ENCODE measurements at regions not wholly inside any gene's neighbourhood (a gene's known extent, or its start where the extent isn't known, plus 50 kb on each side); places are given as distances from the start of the nearest gene placed in this dataset.
A peak's percentile ranks its signal among the peaks of the same experiment; 100 is the strongest.
"Not testable (repeated sequence)": the region's sequence is repeated elsewhere in the genome, so short reads cannot be mapped to it uniquely, and the experiment has no call there.

DNA sequence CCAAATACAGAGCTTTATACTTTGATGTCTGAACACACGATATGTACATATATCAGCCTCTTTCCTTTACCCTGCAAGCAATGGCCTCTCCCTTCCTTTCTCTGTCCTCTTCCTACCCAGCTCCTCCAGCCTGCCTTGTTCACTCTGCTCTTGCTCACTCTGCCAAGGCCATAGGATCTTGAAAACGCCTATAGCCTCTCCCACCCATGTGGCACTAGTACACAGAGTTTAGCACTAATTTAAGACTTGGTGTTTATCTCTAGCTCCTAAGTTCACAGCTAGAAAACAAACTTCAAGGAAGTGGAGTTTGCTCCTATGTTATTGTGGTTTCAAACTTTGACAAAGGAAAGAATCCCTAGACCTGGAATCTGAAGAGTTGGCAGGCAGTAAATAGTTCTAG is 225.0 kb upstream of the RUNX1 start:
- peak overlapping the region; percentile 26 for H3K27ac ChIP-seq
- no peak for DNase-seq (ENCODE audit: low read depth, low spot score)

DNA sequence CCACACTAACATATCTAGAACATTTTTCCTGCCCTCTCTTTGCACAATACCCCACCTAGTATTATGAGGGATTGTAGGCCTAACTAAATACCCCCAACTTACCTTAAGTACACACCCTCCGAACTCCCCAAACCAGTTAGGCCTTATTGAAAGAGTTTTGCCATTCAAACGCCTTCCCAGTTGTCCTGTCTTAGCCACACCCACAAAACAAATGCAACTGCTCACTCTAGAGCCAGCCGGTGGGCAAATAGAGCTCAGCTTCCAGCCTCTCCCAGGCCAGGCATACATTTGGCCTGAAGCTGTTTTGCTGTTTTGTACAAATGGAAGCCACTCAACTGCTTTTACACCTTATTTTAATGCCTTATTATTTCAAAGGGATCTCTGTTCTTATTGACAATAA is 224.2 kb upstream of the RUNX1 start:
- DNase-seq (ENCODE audit: low read depth, low spot score): no peak
- peak overlapping the region; percentile 26 for H3K27ac ChIP-seq

DNA sequence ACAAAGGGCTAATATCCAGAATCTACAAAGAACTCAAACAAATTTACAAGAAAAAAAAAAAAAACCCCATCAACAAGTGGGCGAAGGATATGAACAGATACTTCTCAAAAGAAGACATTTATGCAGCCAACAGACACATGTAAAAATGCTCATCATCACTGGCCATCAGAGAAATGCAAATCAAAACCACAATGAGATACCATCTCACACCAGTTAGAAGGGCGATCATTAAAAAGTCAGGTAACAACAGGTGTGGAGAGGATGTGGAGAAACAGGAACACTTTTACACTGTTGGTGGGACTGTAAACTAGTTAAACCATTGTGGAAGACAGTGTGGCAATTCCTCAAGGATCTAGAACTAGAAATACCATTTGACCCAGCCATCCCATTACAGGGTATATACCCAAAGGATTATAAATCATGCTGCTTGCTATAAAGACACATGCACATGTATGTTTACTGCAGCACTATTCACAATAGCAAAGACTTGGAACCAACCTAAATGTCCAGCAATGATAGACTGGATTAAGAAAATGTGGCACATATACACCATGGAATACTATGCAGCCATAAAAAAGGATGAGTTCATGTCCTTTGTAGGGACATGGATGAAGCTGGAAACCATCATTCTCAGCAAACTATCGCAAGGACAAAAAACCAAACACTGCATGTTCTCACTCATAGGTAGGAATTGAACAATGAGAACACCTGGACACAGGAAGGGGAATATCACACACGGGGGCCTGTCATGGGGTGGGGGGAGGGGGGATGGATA is 222.4 kb upstream of the RUNX1 start:
- H3K27ac ChIP-seq: not testable (repeated sequence)

DNA sequence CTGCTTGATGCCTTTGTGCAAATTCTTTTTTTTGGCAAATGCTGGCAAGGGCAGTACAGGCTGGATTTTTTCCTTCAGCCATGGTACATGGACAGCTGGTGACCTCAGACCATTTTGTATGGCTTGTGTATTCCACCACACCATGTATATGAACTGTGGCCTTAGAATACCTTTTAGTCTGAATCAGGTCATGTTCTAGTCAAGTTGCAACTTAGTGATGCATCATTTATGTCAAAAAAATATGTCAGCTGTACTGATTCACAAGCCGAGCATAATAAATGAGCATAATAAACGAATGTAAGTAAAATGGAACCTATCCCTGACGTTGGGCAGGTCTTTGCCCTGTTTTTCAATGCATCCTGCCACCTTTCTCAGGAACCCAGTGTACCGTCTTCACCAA is 219.7 kb upstream of the RUNX1 start:
- DNase-seq (ENCODE audit: low read depth, low spot score): no peak
- H3K27ac ChIP-seq: no peak overlapping the region

More for the DNA sequence above, 222.4 kb upstream of the RUNX1 start:
- not testable (repeated sequence) for DNase-seq (ENCODE audit: low read depth, low spot score)

DNA sequence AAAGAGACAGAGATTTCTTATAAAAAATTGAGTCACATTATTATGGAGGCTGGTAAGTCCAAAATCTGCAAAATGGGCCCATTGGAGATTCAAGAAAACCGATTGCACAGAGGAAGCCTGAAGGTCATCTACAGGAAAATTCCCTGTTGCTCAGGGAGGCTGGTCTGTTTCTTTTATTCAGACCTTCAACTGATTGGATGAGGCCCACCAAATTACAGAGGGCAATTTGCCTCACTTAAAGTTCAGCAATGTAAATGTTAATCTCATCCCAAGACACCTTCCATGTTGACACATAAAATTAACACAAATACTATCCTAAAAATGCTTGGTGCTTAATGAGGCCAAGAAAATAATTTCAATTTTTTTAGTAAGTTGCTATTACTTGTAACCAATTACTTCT is 219.2 kb upstream of the RUNX1 start:
- no peak overlapping the region for H3K27ac ChIP-seq
- no peak for DNase-seq (ENCODE audit: low read depth, low spot score)

DNA sequence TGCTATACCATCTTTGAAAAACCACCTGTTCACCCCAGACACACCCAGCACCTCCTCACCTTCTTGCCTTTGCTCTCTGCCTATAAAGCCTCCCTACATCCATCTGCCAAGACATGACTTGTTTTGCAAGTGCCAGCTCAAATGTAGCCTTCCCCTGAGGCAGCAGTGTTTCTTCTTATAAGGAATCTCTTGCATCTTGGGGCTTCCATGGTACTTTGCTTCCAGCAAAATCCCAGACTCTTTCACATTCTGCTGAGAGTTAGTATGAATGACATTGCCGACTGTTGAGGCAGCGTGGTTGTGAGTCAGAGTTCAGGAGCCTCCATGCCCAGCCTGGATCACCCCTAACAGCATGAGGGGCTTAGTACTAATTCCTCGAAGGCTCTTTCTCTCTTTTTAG is 217.4 kb upstream of the RUNX1 start:
- DNase-seq (ENCODE audit: low read depth, low spot score): peak; percentile 57
- H3K27ac ChIP-seq: peak overlapping the region; percentile 89

DNA sequence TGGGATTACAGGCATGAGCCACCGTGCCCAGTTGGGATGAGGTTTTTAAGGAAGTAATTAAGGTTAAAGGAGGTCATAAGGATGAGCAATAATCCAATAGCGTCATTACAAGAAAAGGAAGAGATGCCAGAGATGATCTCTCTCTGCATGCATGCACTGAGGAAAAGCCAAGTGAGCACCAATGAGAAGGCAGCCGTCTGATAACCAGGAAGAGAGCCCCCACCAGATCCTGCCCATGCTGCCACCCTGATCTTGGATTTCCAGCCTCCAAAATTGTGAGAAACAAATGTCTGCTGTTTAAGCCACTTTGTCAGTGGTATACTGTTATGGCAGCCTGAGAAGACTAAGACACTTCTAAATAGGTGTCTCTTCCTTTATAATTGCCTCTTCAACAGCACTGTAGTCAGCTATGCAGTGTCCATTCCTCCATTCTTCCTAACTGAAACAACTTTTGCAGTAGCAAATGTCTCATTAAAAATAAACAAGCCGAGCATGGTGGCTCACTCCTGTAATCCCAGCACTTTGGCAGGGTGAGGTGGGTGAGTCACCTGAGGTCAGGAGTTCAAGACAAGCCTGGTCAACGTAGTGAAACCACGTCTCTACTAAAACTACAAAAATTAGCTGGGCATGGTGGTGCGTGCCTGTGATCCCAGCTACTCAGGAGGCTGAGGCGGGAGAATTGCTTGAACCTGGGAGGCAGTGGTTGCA is 216.2 kb upstream of the RUNX1 start:
- H3K27ac ChIP-seq: peak overlapping the region; percentile 89
- DNase-seq (ENCODE audit: low read depth, low spot score): peak; percentile 82

DNA sequence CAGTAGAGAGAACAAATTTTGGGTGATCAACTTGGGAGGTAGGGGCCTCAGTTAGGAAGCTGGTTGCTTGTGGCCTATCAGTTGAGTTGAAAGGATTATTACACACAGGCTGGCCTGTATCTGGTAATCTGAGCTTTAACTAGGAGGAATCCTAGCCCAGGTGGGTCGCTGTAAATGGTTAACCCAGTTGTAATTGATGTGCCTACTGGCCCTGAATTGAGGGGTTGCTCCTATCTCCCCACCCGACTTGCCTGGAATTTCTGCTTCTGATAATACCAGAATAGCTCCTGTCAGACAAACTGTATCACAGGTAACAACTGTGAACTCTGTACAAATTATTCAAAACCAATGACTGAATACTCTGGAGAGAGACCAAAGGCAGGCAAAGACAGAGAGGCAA is 210.4 kb upstream of the RUNX1 start:
- DNase-seq (ENCODE audit: low read depth, low spot score): no peak
- H3K27ac ChIP-seq: no peak overlapping the region

DNA sequence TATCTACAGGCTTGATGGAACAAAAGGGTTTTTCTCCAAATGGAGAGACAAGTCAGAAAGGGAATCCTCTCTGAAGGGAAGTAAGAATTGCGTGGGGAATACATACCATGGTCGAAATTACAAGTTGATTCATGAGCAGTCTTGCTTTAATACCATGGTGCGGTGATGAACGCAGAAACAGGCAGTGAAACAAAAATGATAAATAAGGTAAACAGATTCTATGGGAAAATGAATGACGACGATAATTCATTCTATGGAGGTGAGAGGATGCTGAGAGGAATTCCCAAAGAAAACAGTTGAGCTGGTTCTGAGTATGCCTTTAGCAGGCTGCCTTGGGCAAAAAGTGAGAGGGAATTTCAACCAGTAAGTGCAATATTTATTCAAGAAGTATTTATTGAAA is 209.4 kb upstream of the RUNX1 start:
- peak overlapping the region; percentile 94 for H3K27ac ChIP-seq

DNA sequence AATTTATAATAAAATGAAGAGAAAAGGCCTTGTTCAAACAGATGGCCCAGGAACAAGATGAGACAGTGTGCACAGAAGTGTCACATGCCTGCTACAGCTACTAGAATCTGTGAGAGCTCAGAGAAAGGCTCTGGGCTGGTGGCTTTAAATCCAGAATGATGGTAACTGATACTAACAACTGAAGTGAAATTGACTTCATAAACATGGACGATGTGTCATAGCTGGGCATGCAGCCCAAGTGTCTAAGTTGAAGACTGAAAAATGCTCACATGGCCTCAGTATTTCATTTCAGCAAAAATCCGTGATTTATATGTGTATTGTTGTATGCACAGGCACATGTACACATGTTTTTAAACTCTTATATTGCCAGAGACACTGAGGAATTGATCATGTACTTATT is 208.3 kb upstream of the RUNX1 start:
- H3K27ac ChIP-seq: peak overlapping the region; percentile 94
- peak; percentile 93 for DNase-seq (ENCODE audit: low read depth, low spot score)

More for the DNA sequence above, 209.4 kb upstream of the RUNX1 start:
- DNase-seq (ENCODE audit: low read depth, low spot score): no peak

DNA sequence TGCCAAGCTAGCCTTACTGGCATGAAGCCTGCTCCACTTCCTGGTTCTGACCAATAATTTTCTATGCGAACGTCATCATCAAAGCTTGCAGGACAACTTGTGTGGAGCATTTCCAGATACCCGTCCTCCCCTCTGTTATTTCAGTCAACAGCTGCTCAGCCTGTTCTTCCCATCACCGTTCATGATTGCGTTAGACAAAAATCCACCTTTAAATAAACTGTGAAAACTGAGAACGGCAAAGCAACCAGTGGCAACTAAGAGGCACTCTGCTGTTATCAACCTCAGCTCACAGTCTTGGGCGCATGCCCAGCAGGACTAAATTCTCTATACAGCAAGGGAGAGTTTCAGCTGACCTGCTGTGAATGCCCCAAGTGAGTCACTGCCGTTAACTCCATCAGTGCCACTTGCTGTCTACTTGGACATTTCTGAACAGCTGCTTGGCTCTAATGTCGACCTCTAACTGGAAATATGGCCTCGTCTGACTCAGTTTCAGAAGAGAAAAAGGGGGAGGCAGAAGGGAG is 207.4 kb upstream of the RUNX1 start:
- peak; percentile 94 for DNase-seq (ENCODE audit: low read depth, low spot score)
- H3K27ac ChIP-seq: peak overlapping the region; percentile 94

DNA sequence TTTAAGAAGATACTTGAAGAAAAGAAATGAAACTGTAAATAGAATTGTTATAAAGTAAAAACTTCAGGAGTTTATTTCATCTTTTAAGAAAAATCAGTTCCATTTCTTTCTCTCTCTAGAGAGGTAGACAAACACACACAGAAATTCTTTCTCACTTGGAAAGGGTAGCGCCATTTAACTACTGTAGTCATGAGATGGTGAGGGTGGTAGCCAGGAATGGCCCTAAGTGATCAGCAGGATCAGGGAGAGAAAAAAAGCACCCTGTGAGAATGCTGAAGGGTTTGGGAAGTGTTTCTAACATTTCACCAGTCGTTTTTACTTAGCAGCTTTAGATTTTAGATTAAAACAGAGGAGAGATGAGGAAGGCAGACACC is 205.7 kb upstream of the RUNX1 start:
- DNase-seq (ENCODE audit: low read depth, low spot score): no peak
- H3K27ac ChIP-seq: peak overlapping the region; percentile 94

DNA sequence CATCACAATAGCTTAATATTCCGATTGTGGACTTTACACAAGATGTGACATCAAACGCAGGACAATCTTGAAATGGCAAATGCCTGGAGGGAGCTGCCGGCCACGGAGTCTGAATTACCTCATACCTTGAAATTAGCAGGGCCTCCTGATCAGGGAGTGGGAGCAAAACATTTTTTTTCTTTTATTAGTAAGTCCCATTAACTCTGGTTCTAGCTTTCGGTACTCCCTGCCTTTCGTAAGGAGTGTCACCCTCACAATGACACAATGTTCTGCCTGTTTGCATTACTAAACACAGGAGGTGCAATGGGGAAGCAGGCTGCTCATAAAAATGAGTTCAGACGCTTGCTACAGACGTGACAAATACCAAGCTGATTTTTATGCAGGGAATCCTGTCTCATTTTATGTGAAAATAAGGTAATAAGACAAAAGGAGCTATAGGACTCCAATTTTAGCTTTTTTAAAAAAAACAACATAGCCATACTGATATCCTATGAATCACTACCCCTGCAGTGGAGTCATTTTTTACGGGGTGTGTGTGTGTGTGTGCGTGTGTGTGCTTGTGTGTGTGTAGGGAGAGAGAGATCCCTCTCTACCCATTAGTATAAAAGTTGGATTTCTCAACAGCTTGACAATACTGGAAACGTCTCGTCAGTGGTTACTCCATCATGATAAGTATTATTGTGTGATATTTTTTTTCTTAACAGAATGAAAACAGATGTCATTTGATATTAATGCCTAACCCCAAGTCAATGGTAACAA is 205.1 kb upstream of the RUNX1 start:
- peak overlapping the region; percentile 94 for H3K27ac ChIP-seq
- peak; percentile 74 for DNase-seq (ENCODE audit: low read depth, low spot score)

DNA sequence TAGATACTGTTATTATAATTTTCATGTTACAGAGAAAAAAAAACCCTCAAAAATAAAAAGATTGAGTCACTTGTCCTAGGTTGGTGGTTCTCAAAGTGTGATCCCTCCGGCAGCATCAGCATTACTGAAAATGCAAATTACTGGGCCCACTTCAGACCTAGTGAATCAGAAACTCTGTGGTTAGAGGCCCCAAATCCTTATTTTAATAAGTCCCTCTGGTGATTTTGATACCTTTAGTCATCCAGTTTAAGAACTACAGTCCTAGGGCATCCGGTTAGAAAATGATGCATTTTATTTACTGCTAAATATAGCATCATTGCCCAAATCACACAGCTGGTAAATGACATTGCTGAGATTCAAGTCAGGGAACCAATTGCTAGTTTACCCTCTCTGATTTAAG is 203.7 kb upstream of the RUNX1 start:
- no peak overlapping the region for H3K27ac ChIP-seq
- no peak for DNase-seq (ENCODE audit: low read depth, low spot score)

DNA sequence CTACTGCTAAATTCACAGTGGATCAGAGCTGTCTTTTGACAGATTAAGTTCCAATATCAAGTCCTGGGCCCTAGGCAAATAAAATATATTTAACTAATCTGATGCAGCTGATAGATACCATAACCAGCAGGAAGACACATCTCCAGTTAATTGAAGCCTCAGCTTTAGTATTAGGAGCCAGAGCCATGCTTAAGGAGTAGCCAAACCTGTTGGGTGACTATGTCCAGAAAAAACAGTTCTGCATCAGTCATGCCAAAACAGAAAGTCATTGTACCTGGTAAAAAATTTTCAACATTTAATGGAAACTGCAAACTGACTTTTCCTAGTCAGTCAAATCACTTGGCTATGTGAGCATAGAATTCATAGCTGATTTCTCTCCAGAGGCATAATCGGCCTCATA is 200.5 kb upstream of the RUNX1 start:
- DNase-seq (ENCODE audit: low read depth, low spot score): no peak
- peak overlapping the region; percentile 49 for H3K27ac ChIP-seq

DNA sequence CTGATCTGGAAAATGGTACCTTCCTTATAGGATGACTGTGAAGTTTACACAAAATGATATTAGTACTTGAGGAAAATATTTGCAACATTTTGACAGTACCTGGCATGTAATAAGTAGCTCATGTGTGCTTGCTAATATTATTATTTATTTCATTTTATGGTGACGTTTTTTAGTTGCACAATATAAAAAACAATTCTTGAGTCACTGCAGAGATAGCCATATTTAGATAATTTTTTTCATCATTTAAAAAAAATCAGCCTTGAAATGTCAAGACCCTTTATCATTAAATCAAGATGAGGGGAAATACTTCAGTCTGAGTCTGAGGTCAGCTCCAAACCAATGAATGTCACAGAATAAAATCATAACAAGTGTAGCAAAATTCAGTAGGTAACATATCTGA is 196.8 kb upstream of the RUNX1 start:
- DNase-seq (ENCODE audit: low read depth, low spot score): no peak

DNA sequence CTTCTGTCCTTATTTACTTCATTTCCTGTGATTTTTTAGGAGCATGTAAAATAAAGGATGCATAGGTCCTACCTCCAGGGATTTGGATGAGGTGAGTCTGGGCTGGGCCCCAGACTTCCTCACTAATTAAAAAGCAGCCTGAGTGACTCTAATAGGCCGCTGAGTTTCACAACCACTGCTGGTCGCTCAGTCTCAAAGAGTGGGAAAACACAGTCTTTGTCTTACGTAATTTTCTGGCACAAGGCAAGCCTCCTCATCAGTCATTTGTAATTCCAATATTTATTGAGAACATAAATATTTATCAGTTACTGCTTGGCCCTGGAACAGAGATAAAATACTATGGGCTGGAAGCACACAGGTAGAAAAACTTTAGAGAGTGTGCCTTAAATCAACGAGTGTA is 195.4 kb upstream of the RUNX1 start:
- no peak overlapping the region for H3K27ac ChIP-seq
- no peak for DNase-seq (ENCODE audit: low read depth, low spot score)

More for the DNA sequence above, 196.8 kb upstream of the RUNX1 start:
- H3K27ac ChIP-seq: no peak overlapping the region

DNA sequence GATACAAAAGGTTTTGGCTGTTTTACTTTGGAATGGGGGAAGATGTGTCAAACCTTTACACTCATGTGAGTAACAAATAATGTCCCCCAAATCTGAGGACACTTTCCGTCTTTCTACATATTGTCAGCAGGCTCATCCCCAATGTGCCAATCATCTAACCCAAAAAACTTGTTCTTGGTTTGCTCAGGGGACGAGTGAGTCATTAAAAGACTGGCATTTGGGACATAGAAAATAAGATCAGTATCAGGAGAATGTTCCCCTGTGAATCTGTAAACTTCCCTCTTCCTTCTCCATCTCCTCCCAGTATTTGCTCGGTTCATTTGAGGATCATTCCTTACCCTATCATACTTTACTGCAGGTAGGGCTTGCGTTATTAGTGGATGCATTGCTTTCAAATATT is 194.1 kb upstream of the RUNX1 start:
- no peak for DNase-seq (ENCODE audit: low read depth, low spot score)

DNA sequence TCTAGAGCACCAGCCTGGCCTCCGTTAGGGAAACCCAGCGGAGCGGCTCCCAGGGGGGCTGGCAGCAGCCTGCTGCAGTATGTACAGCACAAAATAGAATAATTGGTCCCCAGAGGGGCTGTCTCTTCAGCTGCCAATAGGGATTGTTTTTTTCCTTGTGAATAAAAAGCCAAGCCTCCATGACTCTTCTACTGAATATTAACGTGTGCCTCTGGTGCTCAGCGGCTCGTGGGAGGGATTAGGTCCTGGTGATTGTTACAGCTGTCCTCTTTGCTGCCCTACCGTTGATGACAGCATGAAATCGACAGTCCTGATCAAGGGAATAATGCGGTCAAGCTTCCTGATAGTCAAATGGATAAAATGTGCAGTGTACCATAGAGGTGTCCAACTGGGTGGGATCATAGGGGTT is 190.7 kb upstream of the RUNX1 start:
- DNase-seq (ENCODE audit: low read depth, low spot score): no peak
- no peak overlapping the region for H3K27ac ChIP-seq

More for the DNA sequence above, 194.1 kb upstream of the RUNX1 start:
- no peak overlapping the region for H3K27ac ChIP-seq

DNA sequence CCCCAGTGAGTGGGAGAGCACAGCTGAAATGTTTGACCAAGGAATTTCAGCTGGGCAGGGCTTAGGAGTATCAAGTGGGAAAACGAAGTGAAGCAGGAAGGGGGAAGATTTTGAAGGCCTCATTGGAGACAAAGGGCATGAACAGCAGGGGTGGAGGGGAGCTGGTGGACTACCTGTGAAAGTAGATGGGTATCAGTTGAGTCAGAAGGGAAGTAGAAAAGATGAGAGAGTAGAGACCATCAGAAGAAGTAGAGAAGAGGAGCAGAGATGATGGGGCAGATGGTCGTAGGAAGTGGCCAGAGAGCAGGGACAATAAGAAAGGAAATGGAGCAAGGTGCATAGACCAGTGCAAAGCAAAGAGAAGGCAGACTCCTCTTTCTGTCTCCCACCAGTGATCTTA is 189.0 kb upstream of the RUNX1 start:
- no peak overlapping the region for H3K27ac ChIP-seq
- no peak for DNase-seq (ENCODE audit: low read depth, low spot score)

DNA sequence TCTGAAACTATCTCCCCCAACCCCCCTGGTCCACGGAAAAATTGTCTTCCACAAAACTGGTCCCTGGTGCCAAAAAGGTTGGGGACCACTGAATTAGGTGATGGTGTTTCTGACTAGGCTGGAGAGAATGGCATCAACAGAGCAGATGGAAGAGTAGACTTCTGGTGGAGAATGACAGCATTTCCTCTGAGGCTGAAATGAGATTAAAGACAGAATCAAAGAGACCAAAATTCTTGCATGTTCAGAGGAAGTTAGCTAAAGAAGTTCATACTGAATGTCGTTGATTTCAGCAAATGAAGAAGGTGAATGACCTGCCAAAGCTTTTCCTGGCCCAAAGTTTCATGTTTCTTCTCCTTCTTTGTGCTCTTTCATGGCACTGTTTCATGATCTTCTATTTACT is 188.2 kb upstream of the RUNX1 start:
- no peak for DNase-seq (ENCODE audit: low read depth, low spot score)
- no peak overlapping the region for H3K27ac ChIP-seq

Measured in epithelial cell of prostate (primary cell).